GM12892 (cell line): ENCODE measurements at regions not wholly inside any gene's neighbourhood (a gene's known extent, or its start where the extent isn't known, plus 50 kb on each side); places are given as distances from the start of the nearest gene placed in this dataset.

Experiments
- DNase-seq: peaks from one replicate; pipeline ENCODE4 v3.0.0; 2011; ENCODE audit not compliant: insufficient read length
- FAIRE-seq: peaks from 2 replicates; lab custom pipeline; 2011; peaks lifted over from hg19 to GRCh38; lab: Jason Lieb, UNC
- POLR2A ChIP-seq: IDR thresholded peaks from 2 replicates; pipeline ENCODE4 v1.6.1; 2011; ENCODE audit warnings: low read depth, low read length, control low read depth
- POLR2AphosphoS5 ChIP-seq: IDR thresholded peaks from 2 replicates; pipeline ENCODE4 v1.6.1; 2011; ENCODE audit warnings: low read depth, low read length, control low read depth
- TAF1 ChIP-seq: IDR thresholded peaks from 2 replicates; pipeline ENCODE4 v1.6.1; 2011; ENCODE audit warnings: low read depth, mild to moderate bottlenecking, control low read depth, low read length, borderline replicate concordance

- TF ChIP-seq POLR2A (no peak), TAF1 (no peak), POLR2AphosphoS5 (no peak)
- DNase-seq = no peak
- FAIRE-seq = no peak
These were observed 202.6 kb downstream of the UACA start for GRCh38 chr15:70560617-70561328.

DNA sequence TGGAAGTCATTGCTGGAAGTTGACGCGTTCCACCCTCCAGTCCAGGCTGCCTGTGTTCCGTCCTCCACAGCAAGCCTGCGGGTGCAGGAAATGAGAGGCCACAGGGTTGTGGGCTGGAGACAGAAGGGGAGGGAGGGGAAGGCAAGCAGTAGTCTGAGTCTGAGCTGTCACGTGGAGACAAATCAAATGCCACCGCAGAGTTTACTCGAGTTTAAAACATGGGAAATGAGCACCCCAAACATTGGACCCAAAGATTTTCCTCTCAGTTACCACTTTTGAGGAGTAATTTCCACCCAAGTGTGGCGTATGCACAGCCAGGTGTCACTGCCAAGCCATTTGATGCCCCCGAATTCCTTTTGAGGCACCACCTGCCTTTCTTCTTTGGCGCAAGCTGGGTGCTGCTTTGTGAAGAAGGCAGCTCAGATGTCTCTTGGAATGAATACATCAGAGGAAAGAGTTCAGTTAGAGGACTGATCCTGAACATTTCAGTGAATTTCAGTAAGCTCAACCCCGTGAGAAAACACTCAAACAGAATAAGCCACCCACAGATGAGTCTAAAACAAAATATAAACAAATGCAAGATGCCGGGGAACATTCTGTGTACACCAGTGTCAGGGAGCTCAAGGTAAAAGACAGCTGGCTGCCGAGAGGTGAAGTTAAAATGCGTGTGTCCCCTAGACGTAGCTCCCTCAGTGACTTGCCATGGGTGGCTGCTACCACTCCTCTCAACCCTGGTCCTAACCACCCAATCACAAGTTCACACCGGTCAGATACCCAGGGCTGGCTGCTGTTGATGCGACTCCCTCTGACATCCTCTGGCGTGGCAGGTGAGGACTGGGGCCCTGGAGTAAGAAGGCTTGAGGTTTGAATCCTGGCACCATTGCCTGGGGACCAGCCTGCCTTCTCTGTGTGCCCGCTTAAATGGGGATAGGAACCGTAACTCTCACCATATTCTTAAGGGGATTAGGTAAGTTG lies 203.8 kb downstream of the UACA start:
- no peak for DNase-seq
- TF ChIP-seq TAF1 (no peak), POLR2AphosphoS5 (no peak), POLR2A (no peak)
- no peak for FAIRE-seq

GRCh38 chr15:70558406-70559264 lies 204.7 kb downstream of the UACA start:
- FAIRE-seq = no peak
- no peak for DNase-seq
- TF ChIP-seq POLR2AphosphoS5 (no peak), TAF1 (no peak), POLR2A (no peak)

- no peak for DNase-seq
- no peak for FAIRE-seq
- TF ChIP-seq TAF1 (no peak), POLR2AphosphoS5 (no peak), POLR2A (no peak)
These were observed 205.7 kb downstream of the UACA start for GRCh38 chr15:70557521-70558258.

DNA sequence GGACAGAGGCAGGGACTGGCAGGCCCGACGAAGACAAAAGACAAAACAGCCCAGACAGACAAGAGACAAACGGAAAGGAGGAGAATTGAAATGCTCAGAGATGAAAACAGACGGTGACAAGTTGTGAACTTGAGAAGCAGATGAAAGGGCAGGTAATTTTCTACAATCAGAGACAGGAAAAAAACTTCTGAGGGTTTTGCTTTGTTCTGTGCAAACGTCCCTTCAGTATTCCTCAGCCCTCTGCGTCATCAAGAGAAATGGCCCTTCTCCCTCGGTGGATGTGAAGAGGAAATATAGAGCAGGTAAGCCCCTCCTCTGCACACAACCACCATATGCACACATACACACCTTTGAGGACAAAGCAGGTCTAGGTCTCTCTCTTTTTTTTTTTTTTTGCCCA lies 206.6 kb downstream of the UACA start:
- FAIRE-seq (no peak), DNase-seq (no peak)
- TF ChIP-seq POLR2A = no peak
- TF ChIP-seq POLR2AphosphoS5 = no peak
- no peak for TF ChIP-seq TAF1

- DNase-seq (no peak), FAIRE-seq (no peak)
- TF ChIP-seq TAF1 (no peak), POLR2AphosphoS5 (no peak), POLR2A (no peak)
These were observed 207.1 kb downstream of the UACA start for GRCh38 chr15:70556151-70556741.

DNA sequence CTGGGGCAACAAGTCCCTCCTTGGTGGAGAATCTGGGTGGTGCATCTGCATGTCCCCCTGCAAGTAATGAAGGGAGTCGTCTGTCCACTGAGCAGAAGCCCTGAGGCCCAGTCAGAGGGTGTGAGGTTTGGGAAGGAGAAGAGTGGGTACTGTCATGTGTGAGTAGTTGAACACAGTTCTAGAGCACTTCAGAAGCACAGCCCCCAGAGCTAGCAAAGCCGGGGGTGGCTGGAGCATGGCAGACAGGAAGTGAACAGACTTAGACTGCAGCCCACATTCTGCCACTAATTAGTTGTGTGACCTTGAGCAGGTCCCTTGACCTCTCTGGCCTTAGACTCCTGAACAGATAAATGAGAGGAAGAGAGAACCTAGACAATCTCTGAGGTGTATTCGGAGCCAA lies 207.6 kb downstream of the UACA start:
- FAIRE-seq = no peak
- DNase-seq = no peak
- no peak for TF ChIP-seq POLR2AphosphoS5

GRCh38 chr15:70547846-70548487 lies 215.4 kb downstream of the UACA start:
- no peak for TF ChIP-seq TAF1
- no peak for TF ChIP-seq POLR2A
- TF ChIP-seq POLR2AphosphoS5 = no peak
- DNase-seq (no peak), FAIRE-seq (no peak)

DNA sequence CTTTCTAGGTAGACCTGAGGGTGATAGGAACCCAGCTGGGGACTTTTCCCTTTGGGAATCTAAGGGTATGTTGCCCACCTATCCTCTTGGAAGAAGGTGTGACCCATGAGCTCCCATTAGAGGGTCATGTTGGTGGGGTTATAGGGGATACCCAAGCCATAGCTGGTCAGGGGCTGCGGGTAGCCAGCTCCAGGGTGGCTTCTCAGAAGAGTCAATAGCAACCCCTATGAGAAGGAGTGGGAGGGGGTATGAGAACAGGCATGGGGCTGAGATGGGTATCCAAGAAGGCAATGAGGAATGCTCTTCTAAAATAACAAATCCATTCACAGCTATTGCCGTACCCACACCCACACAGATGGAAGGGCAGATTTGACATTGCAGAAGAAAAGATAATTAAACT lies 217.8 kb downstream of the UACA start:
- DNase-seq (no peak), FAIRE-seq (no peak)
- TF ChIP-seq POLR2A = no peak

DNA sequence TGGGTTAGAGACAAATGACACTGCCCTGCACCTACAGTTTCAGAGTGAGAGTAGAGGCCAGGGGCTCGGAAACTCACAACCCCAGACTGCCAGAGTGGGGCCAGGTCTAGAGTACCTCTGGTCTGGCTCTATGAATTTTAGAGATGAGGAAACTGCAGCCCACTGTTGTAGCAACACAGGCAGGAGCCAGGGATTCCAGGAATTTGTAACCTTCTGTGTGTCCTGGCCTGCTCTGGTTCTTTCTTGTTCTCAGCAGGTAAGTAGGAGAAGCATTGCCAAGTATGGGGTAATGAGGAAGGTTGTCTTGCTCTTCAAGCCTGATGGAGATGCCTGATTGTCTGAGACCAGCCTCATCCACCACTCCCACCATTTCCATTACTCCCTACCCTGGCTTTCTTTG lies 221.8 kb downstream of the UACA start:
- DNase-seq (no peak), FAIRE-seq (no peak)

More for the DNA sequence above, 221.8 kb downstream of the UACA start:
- no peak for TF ChIP-seq TAF1
- no peak for TF ChIP-seq POLR2AphosphoS5
- TF ChIP-seq POLR2A = no peak
